KOPT-K1 (cell line): ENCODE measurements at regions not wholly inside any gene's neighbourhood (a gene's known extent, or its start where the extent isn't known, plus 50 kb on each side); places are given as distances from the start of the nearest gene placed in this dataset.

Experiments
- H3K27ac ChIP-seq: fragments of 200-600 bp; sonication (generic); 2 replicates; pipeline ENCODE4 v1.5.1; 2016; ENCODE audit warnings: antibody characterized with exemption, mild to moderate bottlenecking, low read depth, low read length; ENCODE audit not compliant: poor library complexity, severe bottlenecking
- H3K36me3 ChIP-seq: fragments of 200-600 bp; sonication (generic); 2 replicates; pipeline ENCODE4 v1.5.1; 2017; ENCODE audit warnings: antibody characterized with exemption, mild to moderate bottlenecking, low read length, moderate library complexity; ENCODE audit not compliant: insufficient read depth
- H3K9me3 ChIP-seq: fragments of 200-600 bp; sonication (generic); 2 replicates; pipeline ENCODE4 v1.5.1; 2017; ENCODE audit warnings: antibody characterized with exemption, low read length, mild to moderate bottlenecking; ENCODE audit not compliant: insufficient read depth, poor library complexity, severe bottlenecking

GRCh38 chr17:62125307-62125706, 60.2 kb upstream of the MED13 start:
- Histone ChIP-seq H3K27ac (no peak overlapping the region), H3K36me3 (no peaks in the 10 kb centered on the region), H3K9me3 (no peaks in the 10 kb centered on the region)

- Histone ChIP-seq H3K27ac (peak overlapping the region; percentile 8), H3K9me3 (no peaks in the 10 kb centered on the region), H3K36me3 (no peaks in the 10 kb centered on the region)
Measured at GRCh38 chr17:62121025-62121730, 56.1 kb upstream of the MED13 start.

- Histone ChIP-seq H3K27ac (no peak overlapping the region), H3K36me3 (no peaks in the 10 kb centered on the region), H3K9me3 (no peaks in the 10 kb centered on the region)
Measured at GRCh38 chr17:62119373-62119772, 54.3 kb upstream of the MED13 start.
